ENCODE measurements at regions not wholly inside any gene's neighbourhood (a gene's known extent, or its start where the extent isn't known, plus 50 kb on each side); places are given as distances from the start of the nearest gene placed in this dataset.

DNA sequence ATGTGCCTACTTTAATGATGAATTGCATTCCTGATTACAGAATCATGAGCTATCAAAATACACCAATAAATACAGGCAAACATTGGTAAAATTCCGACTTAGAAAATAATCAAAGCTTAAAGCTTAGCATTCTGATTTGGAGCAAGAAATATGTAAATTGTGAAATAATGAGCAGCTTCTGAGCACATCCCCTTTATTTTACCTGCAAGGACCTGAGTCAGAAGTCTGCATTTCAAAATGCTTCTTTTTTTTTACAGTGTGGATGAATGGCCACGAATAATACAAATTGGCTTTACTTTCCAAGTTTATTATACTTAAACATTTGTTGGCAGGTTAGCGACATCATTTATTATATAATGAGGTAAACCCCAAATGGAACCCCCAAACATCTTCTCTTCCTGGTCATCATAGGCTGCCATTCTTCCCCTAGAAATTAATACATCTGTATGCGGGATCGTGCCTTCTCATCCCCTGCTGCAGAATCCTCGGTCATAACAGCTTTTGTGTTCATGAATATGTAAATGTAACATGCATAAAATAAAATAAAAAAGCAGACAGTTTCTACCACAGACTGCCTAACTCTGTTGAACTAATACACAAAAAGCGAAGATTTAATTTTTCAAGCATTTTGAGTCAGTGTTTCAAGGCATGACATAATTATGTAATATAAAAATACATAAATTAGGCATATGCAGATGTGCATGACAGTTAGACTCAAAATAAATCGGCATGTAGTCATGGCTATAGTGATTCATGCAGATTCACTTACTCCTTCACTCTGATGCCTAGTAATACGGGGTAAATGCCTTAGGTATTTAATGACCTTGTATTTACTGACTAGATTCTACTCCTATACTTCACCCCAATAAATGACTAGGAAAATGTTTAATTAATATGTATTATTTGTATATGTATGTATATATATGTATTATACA is 339.7 kb downstream of the USP25 start:
- DNase-seq (no peak), ATAC-seq (no peak)
- intact Hi-C loops (cut with DNase I, micrococcal nuclease) = no loop called here

DNA sequence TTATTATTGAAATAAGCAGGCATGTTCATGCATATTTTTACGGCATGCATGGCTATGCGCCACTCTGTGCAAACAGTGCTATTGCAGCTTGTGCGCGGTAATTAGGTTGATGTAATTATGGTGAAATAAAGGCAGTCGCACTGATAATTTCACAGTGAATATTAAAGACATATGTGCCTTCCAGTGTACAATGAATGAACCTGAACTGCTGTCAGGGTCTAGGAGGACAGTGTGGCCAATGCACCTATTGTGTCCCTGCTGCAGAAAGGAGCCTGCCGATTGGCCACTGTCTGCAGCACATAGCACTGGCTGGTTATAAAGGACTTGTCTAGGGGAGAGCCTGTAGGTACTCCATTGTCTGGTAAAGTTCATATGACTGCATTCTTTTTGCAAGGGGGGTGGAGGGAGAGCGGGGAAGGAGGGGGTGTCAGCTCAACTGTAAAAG is 340.4 kb downstream of the USP25 start:
- no peak for DNase-seq
- ATAC-seq = no peak

GRCh38 chr21:16071092-16071491 is 341.3 kb downstream of the USP25 start:
- intact Hi-C loops (cut with DNase I, micrococcal nuclease) = no loop called here
- ATAC-seq = no peak
- DNase-seq = no peak

More for the DNA sequence above, 340.4 kb downstream of the USP25 start:
- intact Hi-C loops (cut with DNase I, micrococcal nuclease) = no loop called here

DNA sequence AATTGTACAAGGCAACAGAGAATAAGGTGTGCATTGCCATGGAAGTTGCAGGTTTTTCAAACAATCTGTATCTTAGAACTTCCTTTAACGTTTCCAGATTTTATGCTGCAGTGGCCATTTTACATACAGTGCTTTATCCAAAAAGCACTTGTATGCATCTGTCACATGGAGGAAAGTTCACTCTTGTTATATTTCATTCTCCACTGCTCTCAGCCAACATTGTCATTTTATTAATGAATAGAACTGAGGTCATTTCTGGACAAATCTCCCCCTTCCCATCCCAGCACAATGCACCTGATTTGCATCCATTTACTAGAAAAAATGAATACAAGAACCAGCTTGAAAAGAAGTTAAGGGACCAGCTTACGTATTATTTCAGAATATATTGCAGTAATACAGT is 342.0 kb downstream of the USP25 start:
- ATAC-seq (no peak), DNase-seq (no peak)
- intact Hi-C loops (cut with DNase I, micrococcal nuclease) = no loop called here

DNA sequence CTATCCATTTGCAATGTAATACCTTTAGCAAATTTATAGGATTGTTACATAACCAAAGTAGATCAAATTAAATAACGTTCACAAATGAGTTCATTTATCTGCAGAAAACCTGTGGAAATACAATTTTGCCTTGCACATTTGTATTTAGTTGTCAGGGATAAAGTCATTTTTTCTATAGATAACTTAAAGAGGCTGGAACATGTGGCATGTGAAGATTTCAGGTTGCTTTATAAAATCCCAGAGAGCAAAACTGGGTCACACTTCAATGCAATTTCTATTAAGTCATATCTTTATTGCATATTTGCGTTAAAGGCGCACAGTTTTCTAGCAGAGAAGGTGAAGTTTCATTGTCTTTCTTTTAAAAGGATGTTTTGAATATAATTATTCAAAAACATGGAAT is 342.4 kb downstream of the USP25 start:
- no peak for ATAC-seq
- no peak for DNase-seq
- intact Hi-C loops (cut with DNase I, micrococcal nuclease) = no loop called here

- DNase-seq (no peak), ATAC-seq (no peak)
- intact Hi-C loops (cut with DNase I, micrococcal nuclease) = no loop called here
Observed at GRCh38 chr21:16072737-16073136, 343.0 kb downstream of the USP25 start.

DNA sequence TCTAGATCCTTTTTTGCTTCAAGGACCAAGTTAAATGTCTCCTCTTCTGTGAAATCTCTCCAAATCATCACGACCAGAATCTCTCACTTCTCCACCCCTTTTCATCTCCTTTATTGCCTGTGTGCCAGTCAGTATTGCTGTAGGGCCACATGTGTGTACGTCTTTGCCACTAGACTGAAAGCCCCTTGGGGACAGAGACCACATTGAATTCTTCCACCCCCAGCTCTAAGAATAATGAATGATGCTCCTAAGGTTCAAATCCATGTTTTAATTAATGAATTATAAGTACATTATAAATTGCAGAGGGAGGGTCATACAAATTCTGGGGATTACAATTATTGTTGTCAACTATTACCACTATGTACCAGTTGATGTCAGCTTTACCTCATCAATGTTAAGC is 343.8 kb downstream of the USP25 start:
- intact Hi-C loops (cut with DNase I, micrococcal nuclease) = no loop called here
- ATAC-seq (no peak), DNase-seq (no peak)

DNA sequence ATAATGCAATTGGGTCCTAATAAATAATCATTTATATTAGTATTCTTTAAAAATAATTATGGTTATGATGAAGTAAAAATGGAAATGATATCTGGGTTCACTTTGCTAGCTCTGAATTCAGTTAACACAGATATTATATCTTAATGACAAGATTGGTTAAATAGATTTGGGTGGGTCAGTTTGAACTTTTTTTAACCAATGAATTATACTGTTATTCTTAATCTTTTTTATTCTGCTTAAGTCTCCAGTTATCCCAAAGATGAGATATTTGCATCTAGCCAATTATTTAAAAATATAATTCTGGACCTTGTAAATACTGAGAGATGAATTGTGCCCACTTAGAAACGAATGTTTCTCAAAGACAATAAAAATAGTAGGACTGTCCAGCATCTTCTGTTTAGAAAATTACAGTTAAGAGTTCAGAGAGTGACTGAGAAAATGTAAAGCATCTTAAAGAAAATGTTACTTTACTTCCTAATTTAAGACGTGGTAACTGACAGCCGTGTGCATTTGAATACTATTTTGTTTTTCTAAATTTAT is 345.2 kb downstream of the USP25 start:
- DNase-seq = no peak
- ATAC-seq = no peak
- intact Hi-C loops (cut with DNase I, micrococcal nuclease) = no loop called here

GRCh38 chr21:16075649-16076282 is 346.0 kb downstream of the USP25 start:
- no peak for DNase-seq
- ATAC-seq = no peak
- intact Hi-C loops (cut with DNase I, micrococcal nuclease) = no loop called here

- ATAC-seq (no peak), DNase-seq (no peak)
- intact Hi-C loops (cut with DNase I, micrococcal nuclease) = no loop called here
Observed at GRCh38 chr21:16076465-16076864, 346.7 kb downstream of the USP25 start.

DNA sequence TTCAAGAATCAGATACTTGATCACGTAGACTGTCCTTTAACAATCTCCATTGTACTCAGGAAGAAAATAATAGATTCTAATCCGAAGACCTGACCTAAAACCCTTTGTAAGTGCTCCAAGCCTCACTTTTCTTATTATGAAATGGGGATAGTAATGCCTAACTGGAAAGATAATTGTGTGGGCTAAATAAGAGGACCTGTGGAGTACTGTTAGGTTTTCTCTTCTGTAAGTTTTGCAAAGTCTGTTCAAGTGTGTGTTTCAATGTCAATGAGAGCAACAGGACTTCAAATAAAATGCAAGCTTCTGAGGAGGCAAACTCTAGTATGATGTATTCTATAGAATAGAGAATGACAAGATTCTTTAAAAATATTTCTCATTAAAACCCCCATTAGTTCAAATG is 348.6 kb downstream of the USP25 start:
- intact Hi-C loops (cut with DNase I, micrococcal nuclease) = no loop called here
- DNase-seq = no peak
- no peak for ATAC-seq

- ATAC-seq = peak; percentile 59
- intact Hi-C loops (cut with DNase I, micrococcal nuclease) = loop anchor here in 1 of 2 donors (5.0 kb wide), 1 partner anchor 252 kb away; no protein-coding TSS in a partner anchor
- DNase-seq = no peak
Observed at GRCh38 chr21:16079830-16080229, 350.0 kb downstream of the USP25 start.

DNA sequence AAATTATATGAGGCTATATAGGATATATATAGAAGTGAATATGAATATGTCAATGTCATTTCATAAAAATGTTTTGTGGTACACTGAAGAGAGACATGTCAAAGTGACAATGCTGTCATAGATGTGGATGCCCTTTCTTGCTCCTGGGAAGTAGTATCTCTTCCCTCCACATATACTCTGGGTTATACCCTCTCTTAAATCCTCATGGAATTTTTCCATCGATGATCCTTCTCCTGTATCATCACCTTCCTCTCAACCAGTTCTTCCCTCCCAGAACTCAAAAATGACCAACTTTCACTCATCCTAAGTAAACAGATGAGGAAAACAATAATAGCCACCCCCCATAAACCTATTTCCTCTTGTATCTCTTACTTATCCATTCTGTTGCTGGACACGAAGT is 351.5 kb downstream of the USP25 start:
- ATAC-seq (no peak), DNase-seq (no peak)
- intact Hi-C loops (cut with DNase I, micrococcal nuclease) = loop anchor here in 1 of 2 donors (5.0 kb wide), 1 partner anchor 251 kb away; no protein-coding TSS in a partner anchor

DNA sequence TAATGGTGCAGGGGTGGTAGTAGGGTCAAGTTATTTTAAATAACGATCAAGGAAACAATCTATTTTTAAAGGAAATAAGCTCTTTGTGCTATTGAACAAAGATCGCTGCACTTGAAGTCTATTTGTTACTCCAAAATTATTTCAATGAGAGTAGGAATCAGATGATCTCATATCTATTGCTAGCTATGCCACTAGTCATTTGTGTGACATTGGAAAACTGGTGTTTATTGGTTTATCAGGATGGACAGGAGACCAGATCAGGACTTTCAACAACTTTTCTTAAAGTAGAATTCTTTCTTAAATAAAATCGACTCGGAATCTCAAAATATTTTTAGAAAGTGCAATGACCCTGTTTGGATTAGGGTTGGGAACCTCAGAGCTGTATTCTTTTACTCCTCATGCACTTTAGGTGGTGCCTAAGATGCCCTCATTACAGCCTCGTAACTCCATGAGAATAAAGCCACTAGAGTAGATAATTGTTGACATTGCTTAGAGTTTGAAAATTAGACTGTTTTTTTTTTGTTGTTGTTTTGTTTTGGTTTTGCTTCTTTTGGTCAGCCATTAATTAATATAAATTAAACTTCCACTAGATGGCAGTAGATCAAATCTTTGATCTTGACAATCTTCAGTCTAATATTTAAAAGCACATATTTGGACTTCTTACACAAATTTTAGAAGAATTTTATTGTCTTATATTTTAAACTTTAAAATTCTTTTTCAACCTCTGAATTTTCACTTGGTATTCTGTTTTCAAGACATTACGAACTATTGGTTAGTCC is 352.4 kb downstream of the USP25 start:
- no peak for DNase-seq
- intact Hi-C loops (cut with DNase I, micrococcal nuclease) = loop anchor here in 1 of 2 donors (5.0 kb wide), 1 partner anchor 250 kb away; no protein-coding TSS in a partner anchor
- ATAC-seq = no peak

- ATAC-seq = no peak
Observed at GRCh38 chr21:16084776-16085364, 355.1 kb downstream of the USP25 start.

DNA sequence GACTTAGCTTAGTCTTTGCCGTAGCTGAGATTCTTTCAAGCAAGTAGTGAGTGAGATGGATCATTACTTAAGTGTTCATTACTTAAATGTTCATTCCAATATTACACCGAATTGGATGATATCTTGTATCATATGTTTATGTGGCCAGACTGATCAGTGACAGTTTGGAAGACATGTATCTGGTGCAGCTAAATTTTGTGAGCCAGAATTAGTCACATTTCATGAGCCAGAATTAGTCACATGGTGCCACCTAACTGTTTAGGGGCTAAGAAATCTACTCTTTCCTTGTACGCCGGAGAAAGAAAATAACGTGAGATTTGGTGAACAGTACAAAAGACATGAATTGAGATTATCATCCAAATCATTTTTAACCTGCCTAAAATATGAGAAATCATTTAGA is 355.6 kb downstream of the USP25 start:
- intact Hi-C loops (cut with DNase I, micrococcal nuclease) = no loop called here
- ATAC-seq = no peak
- no peak for DNase-seq

More at GRCh38 chr21:16084776-16085364, 355.1 kb downstream of the USP25 start:
- DNase-seq = no peak
- intact Hi-C loops (cut with DNase I, micrococcal nuclease) = loop anchor here in 1 of 2 donors (5.0 kb wide), 1 partner anchor 247 kb away; no protein-coding TSS in a partner anchor

- DNase-seq = no peak
- intact Hi-C loops (cut with DNase I, micrococcal nuclease) = no loop called here
- ATAC-seq = no peak
Observed at GRCh38 chr21:16086121-16086520, 356.3 kb downstream of the USP25 start.

- no peak for DNase-seq
- intact Hi-C loops (cut with DNase I, micrococcal nuclease) = no loop called here
- no peak for ATAC-seq
Observed at GRCh38 chr21:16086936-16087335, 357.2 kb downstream of the USP25 start.

- no peak for ATAC-seq
- intact Hi-C loops (cut with DNase I, micrococcal nuclease) = no loop called here
- no peak for DNase-seq
Observed at GRCh38 chr21:16087523-16087922, 357.7 kb downstream of the USP25 start.
